Panc1 (cell line): ENCODE measurements at regions not wholly inside any gene's neighbourhood (a gene's known extent, or its start where the extent isn't known, plus 50 kb on each side); places are given as distances from the start of the nearest gene placed in this dataset.

Experiments
- ATAC-seq: fragments of 200-7000 bp; cut with Tn5 transposase; 2 replicates; pipeline ENCODE4 v1.9.1; 2020; ENCODE audit warnings: mild to moderate bottlenecking, moderate library complexity
- BruUV-seq: library from RNA; stranded (reverse); fragments of 400-500 nt; replicated peaks from 2 replicates; lab custom pipeline; 2021; lab: Mats Ljungman, UMichigan
- CTCF ChIA-PET: fragments of 300-600 bp; sonication (Branson Sonifier 250); formaldehyde crosslinking; loops from one replicate; lab custom pipeline; 2022; ENCODE audit warnings: antibody characterized with exemption; lab: Charles Lee
- POLR2A ChIA-PET: fragments of 300-600 bp; sonication (Branson Sonifier 250); formaldehyde crosslinking; loops from one replicate; lab custom pipeline; 2022; ENCODE audit warnings: antibody characterized with exemption; lab: Charles Lee
- DNase-seq: peaks from one replicate; pipeline ENCODE4 v3.0.0-alpha.2; 2010; ENCODE audit warnings: low read depth, low spot score
- H3K27ac ChIP-seq: 2 replicates; pipeline ENCODE4 v1.5.1; 2011; ENCODE audit warnings: mild to moderate bottlenecking, low read length, inconsistent platforms
- H3K27me3 ChIP-seq: fragments of 200-500 bp; sonication (Bioruptor generic); 2 replicates; pipeline ENCODE4 v1.6.0; 2014; ENCODE audit warnings: low read length, inconsistent platforms; ENCODE audit not compliant: control insufficient read depth, insufficient read depth
- H3K36me3 ChIP-seq: fragments of 200-500 bp; sonication (Bioruptor generic); 2 replicates; pipeline ENCODE4 v1.5.1; 2014; ENCODE audit warnings: inconsistent platforms, mild to moderate bottlenecking, low read length, moderate library complexity; ENCODE audit not compliant: control insufficient read depth, insufficient read depth
- H3K4me1 ChIP-seq: 2 replicates; pipeline ENCODE4 v1.5.1; 2011; ENCODE audit warnings: inconsistent platforms, mild to moderate bottlenecking, low read length, moderate library complexity; ENCODE audit not compliant: control insufficient read depth, insufficient read depth
- H3K4me3 ChIP-seq, 2 experiments: 2 replicates each; pipeline ENCODE4 v1.5.1; 2011 to 2012; ENCODE audit warnings: low read depth in 2 of 2, low read length in 2 of 2, mild to moderate bottlenecking in 2 of 2, inconsistent platforms in 1 of 2, moderate library complexity in 1 of 2
- H3K9me3 ChIP-seq: fragments of 200-500 bp; sonication (Bioruptor generic); 2 replicates; pipeline ENCODE4 v1.5.1; 2014; ENCODE audit warnings: low read depth, mild to moderate bottlenecking, inconsistent platforms, low read length, moderate library complexity; ENCODE audit not compliant: control insufficient read depth, insufficient read depth
- POLR2AphosphoS5 ChIP-seq: IDR thresholded peaks from 2 replicates; pipeline ENCODE4 v1.6.1; 2012; ENCODE audit warnings: mild to moderate bottlenecking, low read depth, low read length, moderate library complexity
- SIN3A ChIP-seq: IDR thresholded peaks from 2 replicates; pipeline ENCODE4 v1.6.1; 2012; ENCODE audit warnings: low read depth, mild to moderate bottlenecking, low read length, moderate library complexity, borderline replicate concordance; ENCODE audit not compliant: insufficient read depth
- TCF7L2 ChIP-seq: IDR thresholded peaks from 2 replicates; pipeline ENCODE4 v1.6.1; 2011; ENCODE audit warnings: mild to moderate bottlenecking, low read depth, low read length, inconsistent platforms
- in situ Hi-C: cut with HindIII; loops from 2 replicates; pipeline ENCODE4 v1.10.0; 2016; ENCODE audit warnings: low sequenced_read_pairs, low pct_unique_long_range_greater_than_20kb
- intact Hi-C: fragments of 100-400 bp; cut with micrococcal nuclease; formaldehyde crosslinking; loops from one replicate; pipeline ENCODE4 v1.10.0; 2022; ENCODE audit not compliant: unreplicated experiment
- TF ChIP-seq, protein P1 (sequence below): fragments of 450-650 bp; IDR thresholded peaks from 2 replicates; pipeline ENCODE4 v1.5.1; 2017; ENCODE audit warnings: mild to moderate bottlenecking
- TF ChIP-seq, protein P2 (sequence below), 2 experiments: IDR thresholded peaks; 2 replicates each; pipeline ENCODE4 v1.6.1; 2011 to 2012; ENCODE audit warnings: low read depth in 2 of 2, control low read depth in 1 of 2, low read length in 1 of 2, mild to moderate bottlenecking in 1 of 2, moderate library complexity in 1 of 2; ENCODE audit not compliant: insufficient read depth in 1 of 2

DNA sequence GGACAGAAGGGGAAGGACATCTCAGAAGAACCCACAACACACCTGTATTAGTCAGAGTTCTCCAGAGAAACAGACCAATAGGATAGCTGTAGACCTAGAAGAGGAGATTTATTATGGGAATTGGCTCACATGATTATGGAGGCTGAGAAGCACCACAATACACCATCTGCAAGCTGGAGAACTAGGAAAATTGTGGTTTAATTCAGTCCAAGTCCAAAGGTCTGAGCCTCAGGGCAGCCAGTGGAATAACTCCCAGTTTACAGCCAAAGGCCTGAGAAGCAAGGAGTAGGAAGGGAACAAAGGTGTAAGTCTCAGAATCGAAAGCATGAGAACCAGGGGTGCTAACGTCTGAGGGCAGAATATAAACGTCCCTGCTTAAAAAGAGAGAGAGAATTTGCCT lies 99.6 kb upstream of the AUTS2 start:
- H3K4me3 ChIP-seq = no peak overlapping the region
- no peaks in the 10 kb centered on the region for H3K9me3 ChIP-seq
- no peak overlapping the region for H3K27ac ChIP-seq
- ATAC-seq (no peak), DNase-seq (no peak)
- ChIA-PET CTCF (no interaction called here), POLR2A (no interaction called here)
- no peaks in the 10 kb centered on the region for H3K27me3 ChIP-seq
- H3K4me1 ChIP-seq = no peaks in the 10 kb centered on the region
- intact Hi-C loops (no loop called here), in situ Hi-C loops (no loop called here)
- H3K36me3 ChIP-seq = no peaks in the 10 kb centered on the region
- no TSS peak for BruUV-seq
- TF ChIP-seq, protein P1, sequence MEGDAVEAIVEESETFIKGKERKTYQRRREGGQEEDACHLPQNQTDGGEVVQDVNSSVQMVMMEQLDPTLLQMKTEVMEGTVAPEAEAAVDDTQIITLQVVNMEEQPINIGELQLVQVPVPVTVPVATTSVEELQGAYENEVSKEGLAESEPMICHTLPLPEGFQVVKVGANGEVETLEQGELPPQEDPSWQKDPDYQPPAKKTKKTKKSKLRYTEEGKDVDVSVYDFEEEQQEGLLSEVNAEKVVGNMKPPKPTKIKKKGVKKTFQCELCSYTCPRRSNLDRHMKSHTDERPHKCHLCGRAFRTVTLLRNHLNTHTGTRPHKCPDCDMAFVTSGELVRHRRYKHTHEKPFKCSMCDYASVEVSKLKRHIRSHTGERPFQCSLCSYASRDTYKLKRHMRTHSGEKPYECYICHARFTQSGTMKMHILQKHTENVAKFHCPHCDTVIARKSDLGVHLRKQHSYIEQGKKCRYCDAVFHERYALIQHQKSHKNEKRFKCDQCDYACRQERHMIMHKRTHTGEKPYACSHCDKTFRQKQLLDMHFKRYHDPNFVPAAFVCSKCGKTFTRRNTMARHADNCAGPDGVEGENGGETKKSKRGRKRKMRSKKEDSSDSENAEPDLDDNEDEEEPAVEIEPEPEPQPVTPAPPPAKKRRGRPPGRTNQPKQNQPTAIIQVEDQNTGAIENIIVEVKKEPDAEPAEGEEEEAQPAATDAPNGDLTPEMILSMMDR = no peak
- TF ChIP-seq SIN3A = no peak

GRCh38 chr7:69502358-69502757 lies 95.9 kb upstream of the AUTS2 start:
- no peak for ATAC-seq
- no peaks in the 10 kb centered on the region for H3K9me3 ChIP-seq
- BruUV-seq = no TSS peak
- in situ Hi-C loops = no loop called here
- TF ChIP-seq SIN3A (no peak), POLR2AphosphoS5 (no peak), TCF7L2 (no peak)
- TF ChIP-seq, protein P2, sequence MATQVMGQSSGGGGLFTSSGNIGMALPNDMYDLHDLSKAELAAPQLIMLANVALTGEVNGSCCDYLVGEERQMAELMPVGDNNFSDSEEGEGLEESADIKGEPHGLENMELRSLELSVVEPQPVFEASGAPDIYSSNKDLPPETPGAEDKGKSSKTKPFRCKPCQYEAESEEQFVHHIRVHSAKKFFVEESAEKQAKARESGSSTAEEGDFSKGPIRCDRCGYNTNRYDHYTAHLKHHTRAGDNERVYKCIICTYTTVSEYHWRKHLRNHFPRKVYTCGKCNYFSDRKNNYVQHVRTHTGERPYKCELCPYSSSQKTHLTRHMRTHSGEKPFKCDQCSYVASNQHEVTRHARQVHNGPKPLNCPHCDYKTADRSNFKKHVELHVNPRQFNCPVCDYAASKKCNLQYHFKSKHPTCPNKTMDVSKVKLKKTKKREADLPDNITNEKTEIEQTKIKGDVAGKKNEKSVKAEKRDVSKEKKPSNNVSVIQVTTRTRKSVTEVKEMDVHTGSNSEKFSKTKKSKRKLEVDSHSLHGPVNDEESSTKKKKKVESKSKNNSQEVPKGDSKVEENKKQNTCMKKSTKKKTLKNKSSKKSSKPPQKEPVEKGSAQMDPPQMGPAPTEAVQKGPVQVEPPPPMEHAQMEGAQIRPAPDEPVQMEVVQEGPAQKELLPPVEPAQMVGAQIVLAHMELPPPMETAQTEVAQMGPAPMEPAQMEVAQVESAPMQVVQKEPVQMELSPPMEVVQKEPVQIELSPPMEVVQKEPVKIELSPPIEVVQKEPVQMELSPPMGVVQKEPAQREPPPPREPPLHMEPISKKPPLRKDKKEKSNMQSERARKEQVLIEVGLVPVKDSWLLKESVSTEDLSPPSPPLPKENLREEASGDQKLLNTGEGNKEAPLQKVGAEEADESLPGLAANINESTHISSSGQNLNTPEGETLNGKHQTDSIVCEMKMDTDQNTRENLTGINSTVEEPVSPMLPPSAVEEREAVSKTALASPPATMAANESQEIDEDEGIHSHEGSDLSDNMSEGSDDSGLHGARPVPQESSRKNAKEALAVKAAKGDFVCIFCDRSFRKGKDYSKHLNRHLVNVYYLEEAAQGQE (IDR thresholded peaks at IDR 0.05; ENCODE audit: insufficient read depth in 1 of 2, low read depth in 2 of 2, low read length in 1 of 2) = no peak
- TF ChIP-seq, protein P1 = no peak
- intact Hi-C loops = no loop called here
- H3K36me3 ChIP-seq = no peaks in the 10 kb centered on the region
- no peak overlapping the region for H3K4me3 ChIP-seq
- H3K27me3 ChIP-seq = no peaks in the 10 kb centered on the region
- no peak for DNase-seq
- CTCF ChIA-PET = no interaction called here
- POLR2A ChIA-PET = no interaction called here
- H3K27ac ChIP-seq = no peak overlapping the region
- H3K4me1 ChIP-seq = no peaks in the 10 kb centered on the region
